GM18519 (cell line): ENCODE measurements at regions not wholly inside any gene's neighbourhood (a gene's known extent, or its start where the extent isn't known, plus 50 kb on each side); places are given as distances from the start of the nearest gene placed in this dataset.

Experiments
- ATAC-seq: cut with Tn5 transposase; IDR thresholded peaks from one replicate; pipeline ENCODE4 v1.9.1; 2021; ENCODE audit warnings: mild to moderate bottlenecking, moderate library complexity; ENCODE audit not compliant: unreplicated experiment, low FRiP score

- no peak for ATAC-seq
These were observed 1129.4 kb downstream of the TDRD15 start for GRCh38 chr2:22253171-22253570.

- no peak for ATAC-seq
These were observed 1123.8 kb upstream of the KLHL29 start for GRCh38 chr2:22261165-22261564.

- no peak for ATAC-seq
These were observed 1114.6 kb upstream of the KLHL29 start for GRCh38 chr2:22270341-22270740.

GRCh38 chr2:22273853-22274252 lies 1111.1 kb upstream of the KLHL29 start:
- no peak for ATAC-seq

GRCh38 chr2:22274661-22275060 lies 1110.3 kb upstream of the KLHL29 start:
- ATAC-seq: no peak

- peak; percentile 53 for ATAC-seq
These were observed 1108.3 kb upstream of the KLHL29 start for GRCh38 chr2:22276696-22277095.

GRCh38 chr2:22279541-22279940 lies 1105.4 kb upstream of the KLHL29 start:
- no peak for ATAC-seq

- ATAC-seq: no peak
These were observed 1103.9 kb upstream of the KLHL29 start for GRCh38 chr2:22281033-22281432.

GRCh38 chr2:22282220-22282619 lies 1102.8 kb upstream of the KLHL29 start:
- ATAC-seq: no peak

- ATAC-seq: no peak
These were observed 1102.1 kb upstream of the KLHL29 start for GRCh38 chr2:22282916-22283315.

- ATAC-seq: no peak
These were observed 1101.5 kb upstream of the KLHL29 start for GRCh38 chr2:22283436-22283835.

- ATAC-seq: no peak
These were observed 1094.7 kb upstream of the KLHL29 start for GRCh38 chr2:22290302-22290701.

- no peak for ATAC-seq
These were observed 1094.0 kb upstream of the KLHL29 start for GRCh38 chr2:22290909-22291473.

- ATAC-seq: no peak
These were observed 1083.8 kb upstream of the KLHL29 start for GRCh38 chr2:22301228-22301627.

GRCh38 chr2:22326250-22326649 lies 1058.7 kb upstream of the KLHL29 start:
- ATAC-seq: no peak

GRCh38 chr2:22329211-22330154 lies 1055.5 kb upstream of the KLHL29 start:
- no peak for ATAC-seq

- no peak for ATAC-seq
These were observed 1048.6 kb upstream of the KLHL29 start for GRCh38 chr2:22336414-22336813.

GRCh38 chr2:22340716-22341115 lies 1044.3 kb upstream of the KLHL29 start:
- ATAC-seq: no peak

GRCh38 chr2:22347306-22347705 lies 1037.7 kb upstream of the KLHL29 start:
- no peak for ATAC-seq

- ATAC-seq: no peak
These were observed 1034.4 kb upstream of the KLHL29 start for GRCh38 chr2:22350621-22351020.

GRCh38 chr2:22355816-22356433 lies 1029.1 kb upstream of the KLHL29 start:
- peak; percentile 65 for ATAC-seq
